CD4-positive, alpha-beta memory T cell (primary cell): ENCODE measurements at regions not wholly inside any gene's neighbourhood (a gene's known extent, or its start where the extent isn't known, plus 50 kb on each side); places are given as distances from the start of the nearest gene placed in this dataset.

Experiments
- CTCF ChIA-PET: fragments of 350-600 bp; sonication (Branson Sonifier 250); formaldehyde crosslinking; loops from one replicate; lab custom pipeline; 2021; ENCODE audit warnings: inconsistent platforms; ENCODE audit not compliant: partially characterized antibody; lab: Charles Lee
- POLR2A ChIA-PET: fragments of 350-600 bp; sonication (Branson Sonifier 250); formaldehyde crosslinking; loops from one replicate; lab custom pipeline; 2021; ENCODE audit not compliant: partially characterized antibody; lab: Charles Lee
- DNase-seq, 5 donors: peaks; one replicate each; pipeline versions ENCODE4 v3.0.0 to v3.0.0-alpha.2; 2020 to 2022; ENCODE audit warnings: mixed read lengths in 1 of 5
- H3K27ac ChIP-seq: one replicate; pipeline ENCODE4 v1.7.0; 2013; ENCODE audit warnings: low read depth, low read length
- H3K27me3 ChIP-seq: 2 replicates; pipeline ENCODE4 v1.7.0; 2013; ENCODE audit warnings: mild to moderate bottlenecking, low read length, moderate library complexity; ENCODE audit not compliant: insufficient read depth
- H3K36me3 ChIP-seq: 2 replicates; pipeline ENCODE4 v1.7.0; 2013; ENCODE audit warnings: mild to moderate bottlenecking, low read length, moderate library complexity; ENCODE audit not compliant: insufficient read depth
- H3K4me1 ChIP-seq: 2 replicates; pipeline ENCODE4 v1.7.0; 2013; ENCODE audit warnings: mild to moderate bottlenecking, low read length, moderate library complexity; ENCODE audit not compliant: insufficient read depth
- H3K4me3 ChIP-seq, 2 donors: one replicate each; pipeline ENCODE4 v1.7.0; 2013; ENCODE audit warnings: low read length in 2 of 2, mild to moderate bottlenecking in 1 of 2
- H3K9me3 ChIP-seq, 2 donors: one replicate each; pipeline ENCODE4 v1.7.0; 2013; ENCODE audit warnings: low read length in 2 of 2, control low read depth in 1 of 2; ENCODE audit not compliant: control insufficient read depth in 1 of 2
- H3K27ac Mint-ChIP-seq, 7 donors: one replicate each; pipeline ENCODE4 v1.8.0; 2020 to 2021; ENCODE audit warnings: mixed read lengths in 7 of 7, mild to moderate bottlenecking in 6 of 7, inconsistent platforms in 3 of 7, moderate library complexity in 3 of 7
- H3K27me3 Mint-ChIP-seq, 2 donors: one replicate each; pipeline ENCODE4 v1.8.0; 2020 to 2021; ENCODE audit warnings: mixed read lengths in 2 of 2
- H3K36me3 Mint-ChIP-seq, 2 donors: one replicate each; pipeline ENCODE4 v1.8.0; 2020 to 2021; ENCODE audit warnings: mixed read lengths in 2 of 2, inconsistent platforms in 1 of 2, mild to moderate bottlenecking in 1 of 2
- H3K4me1 Mint-ChIP-seq, 4 donors: one replicate each; pipeline ENCODE4 v1.8.0; 2020 to 2021; ENCODE audit warnings: mixed read lengths in 4 of 4, mild to moderate bottlenecking in 1 of 4
- H3K4me3 Mint-ChIP-seq, 8 donors: one replicate each; pipeline ENCODE4 v1.8.0; 2020 to 2021; ENCODE audit warnings: mixed read lengths in 8 of 8, mild to moderate bottlenecking in 7 of 8, moderate library complexity in 6 of 8, inconsistent platforms in 3 of 8
- H3K9me3 Mint-ChIP-seq, 8 donors: one replicate each; pipeline ENCODE4 v1.8.0; 2020 to 2021; ENCODE audit warnings: mixed read lengths in 8 of 8, mild to moderate bottlenecking in 5 of 8, inconsistent platforms in 3 of 8, moderate library complexity in 1 of 8
- intact Hi-C: fragments of 100-400 bp; cut with micrococcal nuclease; formaldehyde crosslinking; loops from one replicate; pipeline ENCODE4 v1.15.1; 2023

- Histone ChIP-seq H3K4me1 (no peaks in the 10 kb centered on the region), H3K27me3 (no peaks in the 10 kb centered on the region), H3K4me3 (no peak overlapping the region), H3K27ac (no peak overlapping the region), H3K36me3 (no peaks in the 10 kb centered on the region), H3K9me3 (no peaks in the 10 kb centered on the region)
- no peak overlapping the region for H3K4me3 Mint-ChIP-seq
- H3K27me3 Mint-ChIP-seq: peaks cover 19 to 29% of the 10 kb centered on the region in 2 donors
- no peak for DNase-seq
- POLR2A ChIA-PET: no interaction called here
- H3K4me1 Mint-ChIP-seq: no peaks in the 10 kb centered on the region
- H3K27ac Mint-ChIP-seq: no peak overlapping the region
- CTCF ChIA-PET: no interaction called here
- intact Hi-C loops: no loop called here
- no peaks in the 10 kb centered on the region for H3K9me3 Mint-ChIP-seq
- H3K36me3 Mint-ChIP-seq: no peaks in the 10 kb centered on the region
Observed at GRCh38 chr1:38267037-38268036, 220.7 kb upstream of the POU3F1 start.

GRCh38 chr1:38266197-38266520 lies 219.6 kb upstream of the POU3F1 start:
- Mint-ChIP-seq H3K4me3 (no peak overlapping the region), H3K4me1 (no peaks in the 10 kb centered on the region), H3K9me3 (no peaks in the 10 kb centered on the region), H3K27me3 (peaks cover 13 to 30% of the 10 kb centered on the region in 2 donors), H3K27ac (no peak overlapping the region), H3K36me3 (no peaks in the 10 kb centered on the region)
- Histone ChIP-seq H3K4me3 (no peak overlapping the region), H3K4me1 (no peaks in the 10 kb centered on the region), H3K27ac (no peak overlapping the region), H3K27me3 (no peaks in the 10 kb centered on the region), H3K36me3 (no peaks in the 10 kb centered on the region), H3K9me3 (no peaks in the 10 kb centered on the region)
- DNase-seq: no peak
- POLR2A ChIA-PET: no interaction called here
- intact Hi-C loops: no loop called here
- CTCF ChIA-PET: no interaction called here

GRCh38 chr1:38265293-38266196 lies 219.0 kb upstream of the POU3F1 start:
- no peak for DNase-seq
- CTCF ChIA-PET: no interaction called here

GRCh38 chr1:38263438-38263837 lies 216.8 kb upstream of the POU3F1 start:
- ChIA-PET POLR2A (no interaction called here), CTCF (no interaction called here)
- Histone ChIP-seq H3K4me3 (no peak overlapping the region), H3K9me3 (no peaks in the 10 kb centered on the region), H3K36me3 (no peaks in the 10 kb centered on the region), H3K27me3 (no peaks in the 10 kb centered on the region), H3K4me1 (no peaks in the 10 kb centered on the region), H3K27ac (no peak overlapping the region)
- Mint-ChIP-seq H3K4me1 (no peaks in the 10 kb centered on the region), H3K9me3 (peaks cover 0 to 7% (median 2%) of the 10 kb centered on the region in 8 donors), H3K36me3 (no peaks in the 10 kb centered on the region), H3K27ac (no peak overlapping the region), H3K27me3 (peaks cover 12 to 30% of the 10 kb centered on the region in 2 donors), H3K4me3 (no peak overlapping the region)
- DNase-seq: no peak
- intact Hi-C loops: no loop called here

More at GRCh38 chr1:38265293-38266196, 219.0 kb upstream of the POU3F1 start:
- no peak overlapping the region for H3K4me3 Mint-ChIP-seq
- intact Hi-C loops: no loop called here
- POLR2A ChIA-PET: no interaction called here
- Histone ChIP-seq H3K4me1 (no peaks in the 10 kb centered on the region), H3K27me3 (no peaks in the 10 kb centered on the region), H3K4me3 (no peak overlapping the region), H3K36me3 (no peaks in the 10 kb centered on the region), H3K27ac (no peak overlapping the region), H3K9me3 (no peaks in the 10 kb centered on the region)
- no peaks in the 10 kb centered on the region for H3K36me3 Mint-ChIP-seq
- H3K4me1 Mint-ChIP-seq: no peaks in the 10 kb centered on the region
- H3K27me3 Mint-ChIP-seq: peaks cover 9 to 32% of the 10 kb centered on the region in 2 donors
- no peaks in the 10 kb centered on the region for H3K9me3 Mint-ChIP-seq
- no peak overlapping the region for H3K27ac Mint-ChIP-seq

- intact Hi-C loops: no loop called here
- Histone ChIP-seq H3K27ac (no peak overlapping the region), H3K9me3 (no peaks in the 10 kb centered on the region), H3K4me3 (no peak overlapping the region), H3K36me3 (no peaks in the 10 kb centered on the region), H3K4me1 (no peaks in the 10 kb centered on the region), H3K27me3 (no peaks in the 10 kb centered on the region)
- H3K9me3 Mint-ChIP-seq: peaks cover 0 to 7% (median 2%) of the 10 kb centered on the region in 8 donors
- peaks cover 7 to 30% of the 10 kb centered on the region in 2 donors for H3K27me3 Mint-ChIP-seq
- H3K4me1 Mint-ChIP-seq: no peaks in the 10 kb centered on the region
- no peaks in the 10 kb centered on the region for H3K36me3 Mint-ChIP-seq
- H3K27ac Mint-ChIP-seq: no peak overlapping the region
- POLR2A ChIA-PET: no interaction called here
- CTCF ChIA-PET: no interaction called here
- no peak for DNase-seq
- H3K4me3 Mint-ChIP-seq: no peak overlapping the region
Observed at GRCh38 chr1:38261574-38261973, 215.0 kb upstream of the POU3F1 start.

- ChIA-PET POLR2A (no interaction called here), CTCF (no interaction called here)
- Mint-ChIP-seq H3K9me3 (peaks cover 0 to 7% (median 3%) of the 10 kb centered on the region in 8 donors), H3K36me3 (no peaks in the 10 kb centered on the region), H3K27me3 (peaks cover 9 to 30% of the 10 kb centered on the region in 2 donors), H3K4me3 (no peak overlapping the region), H3K27ac (no peak overlapping the region), H3K4me1 (no peaks in the 10 kb centered on the region)
- Histone ChIP-seq H3K9me3 (no peaks in the 10 kb centered on the region), H3K4me1 (no peaks in the 10 kb centered on the region), H3K27ac (no peak overlapping the region), H3K27me3 (no peaks in the 10 kb centered on the region), H3K4me3 (no peak overlapping the region), H3K36me3 (no peaks in the 10 kb centered on the region)
- no peak for DNase-seq
- intact Hi-C loops: no loop called here
Observed at GRCh38 chr1:38258085-38258627, 211.6 kb upstream of the POU3F1 start.

GRCh38 chr1:38257374-38257773 lies 210.8 kb upstream of the POU3F1 start:
- H3K27ac Mint-ChIP-seq: no peak overlapping the region
- Histone ChIP-seq H3K4me1 (no peaks in the 10 kb centered on the region), H3K4me3 (no peak overlapping the region), H3K9me3 (no peaks in the 10 kb centered on the region), H3K27ac (no peak overlapping the region), H3K36me3 (no peaks in the 10 kb centered on the region), H3K27me3 (no peaks in the 10 kb centered on the region)
- DNase-seq: no peak
- no peaks in the 10 kb centered on the region for H3K36me3 Mint-ChIP-seq
- POLR2A ChIA-PET: no interaction called here
- H3K9me3 Mint-ChIP-seq: peaks cover 0 to 7% (median 3%) of the 10 kb centered on the region in 8 donors
- intact Hi-C loops: no loop called here
- CTCF ChIA-PET: no interaction called here
- H3K4me3 Mint-ChIP-seq: no peak overlapping the region
- peaks cover 9 to 37% of the 10 kb centered on the region in 2 donors for H3K27me3 Mint-ChIP-seq
- H3K4me1 Mint-ChIP-seq: no peaks in the 10 kb centered on the region
